ENCODE measurements at regions not wholly inside any gene's neighbourhood (a gene's known extent, or its start where the extent isn't known, plus 50 kb on each side); places are given as distances from the start of the nearest gene placed in this dataset.
A peak's percentile ranks its signal among the peaks of the same experiment; 100 is the strongest.

DNA sequence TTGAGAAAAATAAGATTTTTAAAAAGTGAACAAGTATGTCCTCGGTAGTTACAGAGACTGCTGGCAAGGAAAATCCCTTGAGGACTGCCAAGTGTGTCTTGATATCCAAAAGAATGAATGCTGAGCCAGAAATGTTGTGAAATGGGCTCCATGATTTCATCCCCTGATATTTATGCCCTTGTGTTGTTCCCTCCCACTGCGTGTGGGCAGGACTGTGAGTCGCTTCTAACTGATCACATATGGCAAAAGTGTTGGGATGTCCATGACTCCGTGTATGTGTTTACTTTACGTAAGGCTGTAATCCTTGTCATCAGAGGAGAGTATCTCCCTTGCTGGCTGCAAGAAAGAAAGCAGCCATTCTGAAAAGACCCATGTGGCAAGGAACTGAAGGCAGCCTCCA, 285.1 kb downstream of the SS18 start:
- H3K4me3 Mint-ChIP-seq, result no peak overlapping the region
- no peak overlapping the region for H3K27ac Mint-ChIP-seq
- H3K4me1 Mint-ChIP-seq, result peaks cover 6% of the 10 kb centered on the region
- H3K9me3 Mint-ChIP-seq, result peaks cover 10% of the 10 kb centered on the region
- peaks cover 12% of the 10 kb centered on the region for H3K27me3 Mint-ChIP-seq (ENCODE audit: low read depth)
- no peaks in the 10 kb centered on the region for H3K36me3 Mint-ChIP-seq (ENCODE audit: low read depth)
- TF ChIP-seq, protein P1, sequence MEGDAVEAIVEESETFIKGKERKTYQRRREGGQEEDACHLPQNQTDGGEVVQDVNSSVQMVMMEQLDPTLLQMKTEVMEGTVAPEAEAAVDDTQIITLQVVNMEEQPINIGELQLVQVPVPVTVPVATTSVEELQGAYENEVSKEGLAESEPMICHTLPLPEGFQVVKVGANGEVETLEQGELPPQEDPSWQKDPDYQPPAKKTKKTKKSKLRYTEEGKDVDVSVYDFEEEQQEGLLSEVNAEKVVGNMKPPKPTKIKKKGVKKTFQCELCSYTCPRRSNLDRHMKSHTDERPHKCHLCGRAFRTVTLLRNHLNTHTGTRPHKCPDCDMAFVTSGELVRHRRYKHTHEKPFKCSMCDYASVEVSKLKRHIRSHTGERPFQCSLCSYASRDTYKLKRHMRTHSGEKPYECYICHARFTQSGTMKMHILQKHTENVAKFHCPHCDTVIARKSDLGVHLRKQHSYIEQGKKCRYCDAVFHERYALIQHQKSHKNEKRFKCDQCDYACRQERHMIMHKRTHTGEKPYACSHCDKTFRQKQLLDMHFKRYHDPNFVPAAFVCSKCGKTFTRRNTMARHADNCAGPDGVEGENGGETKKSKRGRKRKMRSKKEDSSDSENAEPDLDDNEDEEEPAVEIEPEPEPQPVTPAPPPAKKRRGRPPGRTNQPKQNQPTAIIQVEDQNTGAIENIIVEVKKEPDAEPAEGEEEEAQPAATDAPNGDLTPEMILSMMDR (IDR thresholded peaks at IDR 0.05; ENCODE audit: unreplicated experiment in 3 of 3), result no peak

DNA sequence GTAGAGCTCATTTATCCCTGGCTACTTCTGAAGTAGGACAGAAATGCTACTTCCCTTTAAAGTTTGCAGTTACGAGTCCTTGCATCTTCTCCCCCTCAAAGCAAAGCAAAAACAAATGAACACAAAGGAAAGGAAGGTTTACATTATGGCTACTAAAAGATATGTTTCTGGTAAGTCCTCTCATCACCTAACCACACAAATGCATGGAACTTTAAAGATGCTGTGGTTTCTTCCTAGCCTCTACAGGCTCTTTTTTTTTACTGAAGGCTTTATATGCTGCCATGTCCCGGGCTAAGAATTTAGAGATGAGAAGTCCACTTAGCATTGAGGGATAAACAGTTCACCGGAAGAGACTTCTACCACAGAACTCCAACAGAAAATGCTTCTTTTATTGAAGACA, 291.2 kb downstream of the SS18 start:
- Mint-ChIP-seq H3K4me1 (peaks cover 29% of the 10 kb centered on the region), H3K36me3 (ENCODE audit: low read depth) (no peaks in the 10 kb centered on the region), H3K4me3 (no peak overlapping the region), H3K27ac (no peak overlapping the region), H3K27me3 (ENCODE audit: low read depth) (peaks cover 12% of the 10 kb centered on the region), H3K9me3 (peaks cover 10% of the 10 kb centered on the region)
- TF ChIP-seq, protein P1 (IDR thresholded peaks at IDR 0.05; ENCODE audit: unreplicated experiment in 3 of 3), result no peak

DNA sequence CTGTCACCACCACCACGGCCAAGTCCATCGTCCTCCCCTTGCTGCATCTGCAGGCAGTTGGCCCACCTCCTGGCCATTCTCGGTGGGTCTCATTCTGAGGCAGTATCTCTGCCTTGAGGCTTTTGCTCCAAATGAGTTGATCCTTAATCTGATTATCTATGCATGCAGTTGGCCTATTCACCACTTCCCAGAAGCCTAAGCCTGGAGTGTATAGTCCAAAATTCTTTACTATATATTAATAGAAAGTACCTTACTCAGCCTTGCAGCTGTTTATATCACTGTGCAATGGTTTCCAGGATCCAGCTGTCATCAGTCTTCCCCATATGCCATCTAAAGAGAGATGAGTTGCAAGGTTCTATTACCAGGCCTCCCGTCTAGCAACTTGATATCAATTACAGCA, 292.4 kb downstream of the SS18 start:
- peaks cover 10% of the 10 kb centered on the region for H3K9me3 Mint-ChIP-seq
- H3K4me3 Mint-ChIP-seq, result peak overlapping the region in 1 of 3 experiments; percentile 53
- peak overlapping the region; percentile 43 to 88 (median 59) for H3K27ac Mint-ChIP-seq

DNA sequence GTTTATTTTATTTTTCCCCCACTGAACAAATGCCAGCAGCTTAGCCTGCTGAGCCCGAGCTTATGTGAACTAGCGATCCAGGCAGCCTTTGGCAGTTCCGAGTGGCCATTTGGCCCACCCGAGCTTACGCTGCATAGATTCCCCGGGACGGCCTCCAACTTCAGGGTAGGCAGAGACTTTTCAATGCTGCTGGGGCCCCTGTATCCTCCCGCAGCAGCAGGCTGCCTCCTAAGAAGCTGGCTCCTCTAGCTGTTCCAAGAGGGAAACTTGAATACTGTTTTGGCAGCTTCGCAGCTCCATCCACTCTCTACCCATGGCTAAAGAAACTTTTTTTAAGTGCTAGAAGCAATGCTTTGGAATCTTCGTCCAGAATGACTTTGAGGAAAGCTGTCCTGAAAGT, 295.2 kb downstream of the SS18 start:
- peaks cover 3% of the 10 kb centered on the region for H3K9me3 Mint-ChIP-seq
- H3K4me1 Mint-ChIP-seq, result peaks cover 29% of the 10 kb centered on the region
- TF ChIP-seq, protein P1 (IDR thresholded peaks at IDR 0.05; ENCODE audit: unreplicated experiment in 3 of 3), result no peak
- no peaks in the 10 kb centered on the region for H3K27me3 Mint-ChIP-seq (ENCODE audit: low read depth)
- no peaks in the 10 kb centered on the region for H3K36me3 Mint-ChIP-seq (ENCODE audit: low read depth)
- H3K4me3 Mint-ChIP-seq, result no peak overlapping the region
- H3K27ac Mint-ChIP-seq, result peak overlapping the region in 1 of 3 experiments; percentile 68

More for the DNA sequence above, 292.4 kb downstream of the SS18 start:
- no peaks in the 10 kb centered on the region for H3K36me3 Mint-ChIP-seq (ENCODE audit: low read depth)
- H3K27me3 Mint-ChIP-seq (ENCODE audit: low read depth), result peaks cover 8% of the 10 kb centered on the region
- peaks cover 29% of the 10 kb centered on the region for H3K4me1 Mint-ChIP-seq
- TF ChIP-seq, protein P1 (IDR thresholded peaks at IDR 0.05; ENCODE audit: unreplicated experiment in 3 of 3), result no peak

DNA sequence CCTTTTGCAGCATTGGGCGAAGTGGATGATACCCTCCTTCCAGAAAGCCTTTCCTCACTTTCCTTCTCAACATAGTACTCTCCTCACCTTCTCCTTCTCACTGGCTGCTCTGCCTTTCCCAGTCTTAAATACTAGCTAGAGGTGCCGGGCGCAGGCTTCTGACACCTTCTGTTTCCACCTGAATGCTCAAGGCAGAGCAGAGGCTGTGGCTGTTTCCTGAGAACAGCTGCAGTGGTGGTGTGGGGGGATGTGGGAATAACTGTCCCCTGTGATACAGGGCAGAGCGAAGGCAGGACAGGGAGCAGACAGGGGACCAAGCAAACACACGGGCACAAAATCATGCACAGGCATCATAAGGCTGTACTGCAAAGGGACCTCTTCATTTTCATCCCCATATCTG, 303.1 kb downstream of the SS18 start:
- no peak overlapping the region for H3K4me3 Mint-ChIP-seq
- TF ChIP-seq, protein P1 (IDR thresholded peaks at IDR 0.05; ENCODE audit: unreplicated experiment in 3 of 3), result no peak

DNA sequence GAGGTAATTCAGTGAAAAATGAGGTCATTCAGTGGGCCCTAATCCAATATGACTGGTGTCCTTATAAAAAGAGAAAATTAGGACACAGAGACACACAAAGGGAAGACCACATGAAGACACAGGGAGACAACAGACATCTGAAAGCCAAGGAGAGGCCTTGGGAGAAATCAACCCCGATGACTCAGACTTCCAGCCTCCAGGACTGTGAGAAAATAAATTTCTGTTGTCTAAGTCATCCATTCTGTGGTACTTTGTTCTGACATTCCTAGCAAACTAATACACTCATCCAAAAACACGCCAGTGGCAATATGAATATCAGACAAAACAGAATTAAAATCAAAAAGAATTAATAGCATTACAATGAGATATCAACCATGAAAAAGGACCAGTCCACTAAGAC, 303.7 kb downstream of the SS18 start:
- Mint-ChIP-seq H3K9me3 (peaks cover 5% of the 10 kb centered on the region), H3K27me3 (ENCODE audit: low read depth) (no peaks in the 10 kb centered on the region), H3K4me3 (no peak overlapping the region), H3K36me3 (ENCODE audit: low read depth) (no peaks in the 10 kb centered on the region), H3K27ac (no peak overlapping the region), H3K4me1 (no peaks in the 10 kb centered on the region)
- TF ChIP-seq, protein P1 (IDR thresholded peaks at IDR 0.05; ENCODE audit: unreplicated experiment in 3 of 3), result no peak

More for the DNA sequence above, 303.1 kb downstream of the SS18 start:
- Mint-ChIP-seq H3K27ac (no peak overlapping the region), H3K9me3 (peaks cover 5% of the 10 kb centered on the region), H3K4me1 (no peaks in the 10 kb centered on the region), H3K27me3 (ENCODE audit: low read depth) (no peaks in the 10 kb centered on the region), H3K36me3 (ENCODE audit: low read depth) (no peaks in the 10 kb centered on the region)
